GM12864 (cell line): ENCODE measurements at regions not wholly inside any gene's neighbourhood (a gene's known extent, or its start where the extent isn't known, plus 50 kb on each side); places are given as distances from the start of the nearest gene placed in this dataset.

Experiments used
- DNase-seq: peaks from one replicate; pipeline ENCODE4 v3.0.0-alpha.2; 2011; ENCODE audit warnings: low read depth
- H3K4me3 ChIP-seq: 2 replicates; pipeline ENCODE4 v1.5.1; 2011; ENCODE audit warnings: mild to moderate bottlenecking, low read depth, low read length, control low read depth
- CTCF ChIP-seq: IDR thresholded peaks from 2 replicates; pipeline ENCODE4 v1.5.1; 2011; ENCODE audit warnings: low read depth, mild to moderate bottlenecking, moderate library complexity, low read length, control low read depth, inconsistent platforms; ENCODE audit errors: missing control alignments

DNA sequence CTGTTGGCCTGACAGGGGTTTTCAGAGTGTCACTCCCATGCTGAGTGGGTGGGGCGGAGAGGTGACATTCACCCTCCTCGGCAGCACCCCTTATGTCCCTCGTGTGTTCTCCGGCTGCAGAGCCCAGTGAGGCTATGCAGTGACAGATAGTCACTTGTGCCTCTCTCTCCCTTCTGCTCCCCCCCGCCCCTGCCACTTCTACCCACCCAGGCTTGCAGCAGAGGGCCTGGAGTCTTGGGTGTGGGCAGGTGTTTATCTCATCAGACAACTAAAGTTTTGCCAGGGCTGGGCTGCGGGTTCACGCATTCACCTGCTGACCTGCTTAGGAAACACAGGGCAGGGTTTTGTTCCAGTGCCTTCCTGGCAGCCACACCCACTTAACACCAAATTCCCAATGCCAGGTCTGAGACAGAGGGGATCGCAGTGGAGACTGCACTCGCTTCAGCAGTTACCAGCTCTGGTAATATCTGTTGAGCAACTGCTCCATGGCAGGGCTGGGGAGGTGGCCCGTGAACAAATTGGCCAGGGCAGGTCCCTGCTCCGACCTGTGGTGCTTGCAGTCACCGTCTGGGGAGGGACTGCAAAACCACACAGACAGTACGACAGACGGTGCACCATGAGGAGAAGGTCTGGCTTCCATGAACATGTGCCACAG lies 50.5 kb upstream of the ADA2 start:
- H3K4me3 ChIP-seq, result no peak overlapping the region
- no peak for DNase-seq
- TF ChIP-seq CTCF, result no peak

- H3K4me3 ChIP-seq, result no peak overlapping the region
- no peak for DNase-seq
- TF ChIP-seq CTCF, result no peak
Observed at GRCh38 chr22:17269224-17269606, 50.0 kb upstream of the ADA2 start.
